SK-N-SH (cell line): ENCODE measurements at regions not wholly inside any gene's neighbourhood (a gene's known extent, or its start where the extent isn't known, plus 50 kb on each side); places are given as distances from the start of the nearest gene placed in this dataset.

Source experiments
- CTCF ChIA-PET: fragments of 300-600, 350-600 bp; formaldehyde crosslinking; extraction: SDS; loops from one replicate; lab custom pipeline; 2021; lab: Yijun Ruan, JAX
- POLR2A ChIA-PET: fragments of 350-600 bp; sonication (Branson Sonifier 250); formaldehyde crosslinking; extraction: SDS; loops from one replicate; lab custom pipeline; 2020; ENCODE audit warnings: antibody characterized with exemption, inconsistent platforms; lab: Yijun Ruan, JAX
- DNase-seq: peaks from one replicate; pipeline ENCODE4 v3.0.0; 2012
- H2AFZ ChIP-seq: fragments of 200-600 bp; sonication (generic); 2 replicates; pipeline ENCODE4 v1.8.1; 2016; ENCODE audit warnings: antibody characterized with exemption, mild to moderate bottlenecking, low read depth
- H3F3A ChIP-seq: fragments of 200-600 bp; sonication (generic); replicated peaks from 2 replicates; pipeline ENCODE3; 2016; ENCODE audit warnings: antibody characterized with exemption, mild to moderate bottlenecking; ENCODE audit not compliant: insufficient read depth
- H3K27ac ChIP-seq, 2 experiments: fragments of 200-500 bp in 1 of 2; fragments of 200-600 bp in 1 of 2; sonication (Bioruptor generic) in 1 of 2; sonication (generic), shearing (Covaris generic) in 1 of 2; 2 replicates each; pipeline versions ENCODE4 v1.5.1 to v1.6.1; 2014 to 2016; ENCODE audit warnings: low read depth in 2 of 2, inconsistent platforms in 1 of 2, low read length in 1 of 2, mild to moderate bottlenecking in 1 of 2, mixed read lengths in 1 of 2
- H3K27me3 ChIP-seq: fragments of 200-600 bp; sonication (generic), shearing (Covaris generic); 2 replicates; pipeline ENCODE4 v1.6.1; 2016; ENCODE audit warnings: mixed run types; ENCODE audit not compliant: insufficient read depth
- H3K36me3 ChIP-seq, 2 experiments: fragments of 200-500 bp in 1 of 2; fragments of 200-600 bp in 1 of 2; sonication (Bioruptor generic) in 1 of 2; sonication (generic) in 1 of 2; replicated peaks in 1 of 2; 2 replicates each; pipeline versions ENCODE3 to v1.5.1; 2014 to 2016; ENCODE audit warnings: low read length in 1 of 2, mild to moderate bottlenecking in 1 of 2; ENCODE audit not compliant: insufficient read depth in 2 of 2, control insufficient read depth in 1 of 2
- H3K4me1 ChIP-seq, 2 experiments: fragments of 200-500 bp in 1 of 2; fragments of 200-600 bp in 1 of 2; sonication (Bioruptor generic) in 1 of 2; sonication (generic), shearing (Covaris generic) in 1 of 2; 2 replicates each; pipeline versions ENCODE4 v1.5.1 to v1.6.1; 2014 to 2016; ENCODE audit warnings: low read depth in 1 of 2, low read length in 1 of 2, mixed run types in 1 of 2; ENCODE audit not compliant: insufficient read depth in 2 of 2, control insufficient read depth in 1 of 2
- H3K4me2 ChIP-seq: fragments of 200-600 bp; sonication (generic), shearing (Covaris generic); 2 replicates; pipeline ENCODE4 v1.6.1; 2017; ENCODE audit warnings: mixed run types
- H3K4me3 ChIP-seq, 2 experiments: fragments of 200-500 bp in 1 of 2; fragments of 200-600 bp in 1 of 2; sonication (Bioruptor generic) in 1 of 2; sonication (generic), shearing (Covaris generic) in 1 of 2; 2 replicates each; pipeline versions ENCODE4 v1.5.1 to v1.8.1; 2014 to 2016; ENCODE audit warnings: low read depth in 2 of 2, inconsistent platforms in 1 of 2, low read length in 1 of 2, mild to moderate bottlenecking in 1 of 2, mixed read lengths in 1 of 2, moderate library complexity in 1 of 2
- H3K79me2 ChIP-seq: fragments of 200-600 bp; sonication (generic); 2 replicates; pipeline ENCODE4 v1.8.1; 2017; ENCODE audit warnings: mild to moderate bottlenecking; ENCODE audit not compliant: insufficient read depth
- H3K9ac ChIP-seq: fragments of 200-600 bp; sonication (generic); 2 replicates; pipeline ENCODE4 v1.6.1; 2017; ENCODE audit warnings: mixed run types
- H3K9me2 ChIP-seq: fragments of 200-600 bp; sonication (generic); 2 replicates; pipeline ENCODE4 v1.6.1; 2017; ENCODE audit warnings: mixed run types
- H3K9me3 ChIP-seq: fragments of 200-600 bp; sonication (generic); 2 replicates; pipeline ENCODE4 v1.6.1; 2017; ENCODE audit warnings: mixed run types, mild to moderate bottlenecking, moderate library complexity
- H4K20me1 ChIP-seq: fragments of 200-600 bp; sonication (generic); 2 replicates; pipeline ENCODE4 v1.6.1; 2017; ENCODE audit warnings: mild to moderate bottlenecking, mixed run types; ENCODE audit not compliant: insufficient read depth
- CHD2 ChIP-seq: fragments of 150-350 bp; IDR thresholded peaks from 2 replicates; pipeline ENCODE4 v1.6.1; 2018; ENCODE audit warnings: low read length; ENCODE audit not compliant: partially characterized antibody
- ELF1 ChIP-seq: IDR thresholded peaks from 2 replicates; pipeline ENCODE4 v1.4.0; 2012
- EZH2phosphoT487 ChIP-seq: fragments of 200-600 bp; sonication (generic); IDR thresholded peaks from 2 replicates; pipeline ENCODE4 v1.6.1; 2017; ENCODE audit warnings: low read depth, mixed run types, mild to moderate bottlenecking, antibody characterized with exemption, moderate library complexity, borderline replicate concordance
- FOSL2 ChIP-seq: IDR thresholded peaks from 2 replicates; pipeline ENCODE4 v1.4.0; 2012; ENCODE audit warnings: low read depth, mild to moderate bottlenecking, moderate library complexity, borderline replicate concordance
- FOXM1 ChIP-seq: IDR thresholded peaks from 2 replicates; pipeline ENCODE4 v1.4.0; 2012; ENCODE audit warnings: low read depth, mild to moderate bottlenecking
- MXI1 ChIP-seq: IDR thresholded peaks from 2 replicates; pipeline ENCODE4 v1.6.1; 2012; ENCODE audit warnings: mild to moderate bottlenecking, low read depth, low read length, improper control_type of control experiment
- NFIC ChIP-seq: IDR thresholded peaks from 2 replicates; pipeline ENCODE4 v1.4.0; 2012; ENCODE audit warnings: borderline replicate concordance
- NRF1 ChIP-seq: IDR thresholded peaks from 2 replicates; pipeline ENCODE4 v1.6.1; 2012; ENCODE audit warnings: low read depth, mild to moderate bottlenecking, low read length
- RCOR1 ChIP-seq: fragments of 150-350 bp; IDR thresholded peaks from 2 replicates; pipeline ENCODE4 v1.6.1; 2017; ENCODE audit warnings: antibody characterized with exemption, low read length
- WGBS: methylation state at CpG from one replicate; pipeline ENCODE4 v1.1.6; 2017; ENCODE audit warnings: low lambda C conversion rate; 5-methylcytosine and 5-hydroxymethylcytosine counted together
- TF ChIP-seq, protein P1 (sequence below): fragments of 200-600 bp; sonication (generic); IDR thresholded peaks from 2 replicates; pipeline ENCODE4 v1.6.1; 2017; ENCODE audit warnings: antibody characterized with exemption, mild to moderate bottlenecking, moderate library complexity
- TF ChIP-seq, protein P2 (sequence below): IDR thresholded peaks from 2 replicates; pipeline ENCODE4; 2012
- TF ChIP-seq, protein P3 (sequence below): IDR thresholded peaks from 2 replicates; pipeline ENCODE4 v1.6.1; 2012; ENCODE audit warnings: mild to moderate bottlenecking, low read depth, low read length, moderate library complexity
- TF ChIP-seq, protein P4 (sequence below): IDR thresholded peaks from 2 replicates; pipeline ENCODE4 v1.4.0; 2012; ENCODE audit warnings: low read depth, borderline replicate concordance

DNA sequence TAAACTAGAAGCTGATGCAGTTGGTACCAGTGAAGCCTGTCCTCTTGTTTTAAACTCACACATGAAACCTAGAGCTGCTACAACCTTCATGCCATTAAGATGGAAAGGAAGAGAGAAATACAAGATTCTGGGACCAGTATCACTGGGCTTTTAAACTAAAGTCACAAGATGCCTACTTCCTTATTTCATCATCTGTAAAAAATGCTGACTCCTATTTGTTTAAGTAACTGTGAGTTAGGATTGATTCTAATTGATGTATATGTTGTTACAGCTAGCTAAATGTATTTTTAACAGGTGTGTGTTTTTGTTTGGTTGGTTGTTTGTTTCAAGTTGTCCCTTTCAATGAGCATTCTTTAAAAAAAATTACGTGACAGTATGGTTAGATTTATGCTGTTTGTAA is 833.3 kb upstream of the PRMT6 start:
- no peaks in the 10 kb centered on the region for H3K36me3 ChIP-seq
- H3K9me2 ChIP-seq = no peaks in the 10 kb centered on the region
- H3K4me3 ChIP-seq = no peak overlapping the region
- H3K27ac ChIP-seq = no peak overlapping the region
- CTCF ChIA-PET = interaction anchor here (1.0 kb wide), 1 partner anchor 14 kb away, joined by 3 read pairs; no protein-coding TSS in a partner anchor
- no peak for DNase-seq
- H2AFZ ChIP-seq = no peak overlapping the region
- no peaks in the 10 kb centered on the region for H3K27me3 ChIP-seq
- no peak for TF ChIP-seq FOSL2
- TF ChIP-seq, protein P1, sequence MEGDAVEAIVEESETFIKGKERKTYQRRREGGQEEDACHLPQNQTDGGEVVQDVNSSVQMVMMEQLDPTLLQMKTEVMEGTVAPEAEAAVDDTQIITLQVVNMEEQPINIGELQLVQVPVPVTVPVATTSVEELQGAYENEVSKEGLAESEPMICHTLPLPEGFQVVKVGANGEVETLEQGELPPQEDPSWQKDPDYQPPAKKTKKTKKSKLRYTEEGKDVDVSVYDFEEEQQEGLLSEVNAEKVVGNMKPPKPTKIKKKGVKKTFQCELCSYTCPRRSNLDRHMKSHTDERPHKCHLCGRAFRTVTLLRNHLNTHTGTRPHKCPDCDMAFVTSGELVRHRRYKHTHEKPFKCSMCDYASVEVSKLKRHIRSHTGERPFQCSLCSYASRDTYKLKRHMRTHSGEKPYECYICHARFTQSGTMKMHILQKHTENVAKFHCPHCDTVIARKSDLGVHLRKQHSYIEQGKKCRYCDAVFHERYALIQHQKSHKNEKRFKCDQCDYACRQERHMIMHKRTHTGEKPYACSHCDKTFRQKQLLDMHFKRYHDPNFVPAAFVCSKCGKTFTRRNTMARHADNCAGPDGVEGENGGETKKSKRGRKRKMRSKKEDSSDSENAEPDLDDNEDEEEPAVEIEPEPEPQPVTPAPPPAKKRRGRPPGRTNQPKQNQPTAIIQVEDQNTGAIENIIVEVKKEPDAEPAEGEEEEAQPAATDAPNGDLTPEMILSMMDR = no peak
- TF ChIP-seq ELF1 = no peak
- no peak for TF ChIP-seq NFIC
- no peak for TF ChIP-seq MXI1
- no peak for TF ChIP-seq EZH2phosphoT487
- no peak for TF ChIP-seq NRF1
- no peaks in the 10 kb centered on the region for H3K79me2 ChIP-seq
- no peaks in the 10 kb centered on the region for H3K4me1 ChIP-seq
- no peaks in the 10 kb centered on the region for H4K20me1 ChIP-seq
- H3K9ac ChIP-seq = no peak overlapping the region
- H3K9me3 ChIP-seq = no peaks in the 10 kb centered on the region; the same call in 1 of the 2 replicates
- no peak overlapping the region for H3K4me2 ChIP-seq
- H3F3A ChIP-seq = no peaks in the 10 kb centered on the region
- 33% methylated on average over 1 of the region's 1 CpG for WGBS
- POLR2A ChIA-PET = no interaction called here

DNA sequence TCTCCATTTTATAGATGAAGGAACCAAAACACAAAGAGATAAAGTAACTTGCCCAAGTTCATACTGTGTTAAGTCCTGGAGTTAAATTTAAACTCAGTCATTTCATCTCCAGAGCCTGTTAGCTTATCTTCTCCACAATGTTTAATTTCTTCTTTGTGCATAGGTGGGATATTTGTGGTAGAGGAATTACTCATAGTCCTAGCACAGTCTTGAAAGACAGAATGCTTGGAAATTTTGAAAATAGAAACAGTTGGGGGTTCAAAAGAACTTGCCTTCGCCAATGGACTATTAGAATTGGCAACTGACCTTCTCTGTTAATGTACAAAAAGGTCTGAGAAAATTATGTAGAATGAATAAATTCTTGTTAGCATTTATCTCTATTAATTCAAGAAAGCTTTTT is 832.0 kb upstream of the PRMT6 start:
- 10% methylated on average over 1 of the region's 1 CpG for WGBS
- DNase-seq = no peak
- H3K27ac ChIP-seq = no peak overlapping the region
- H3K9me2 ChIP-seq = no peaks in the 10 kb centered on the region
- H3K4me3 ChIP-seq = no peak overlapping the region
- H3K4me1 ChIP-seq = no peaks in the 10 kb centered on the region; a peak in 1 of 4 replicates
- CTCF ChIA-PET = no interaction called here
- H3K4me2 ChIP-seq = no peak overlapping the region
- H3K9me3 ChIP-seq = no peaks in the 10 kb centered on the region; the same call in 1 of the 2 replicates
- no peaks in the 10 kb centered on the region for H3K79me2 ChIP-seq
- no peak overlapping the region for H3K9ac ChIP-seq
- H2AFZ ChIP-seq = no peak overlapping the region
- H3K36me3 ChIP-seq = no peaks in the 10 kb centered on the region
- H3F3A ChIP-seq = no peaks in the 10 kb centered on the region
- no peaks in the 10 kb centered on the region for H4K20me1 ChIP-seq
- POLR2A ChIA-PET = no interaction called here
- TF ChIP-seq EZH2phosphoT487 (no peak), FOXM1 (no peak), CHD2 (no peak), RCOR1 (no peak)
- TF ChIP-seq, protein P2, sequence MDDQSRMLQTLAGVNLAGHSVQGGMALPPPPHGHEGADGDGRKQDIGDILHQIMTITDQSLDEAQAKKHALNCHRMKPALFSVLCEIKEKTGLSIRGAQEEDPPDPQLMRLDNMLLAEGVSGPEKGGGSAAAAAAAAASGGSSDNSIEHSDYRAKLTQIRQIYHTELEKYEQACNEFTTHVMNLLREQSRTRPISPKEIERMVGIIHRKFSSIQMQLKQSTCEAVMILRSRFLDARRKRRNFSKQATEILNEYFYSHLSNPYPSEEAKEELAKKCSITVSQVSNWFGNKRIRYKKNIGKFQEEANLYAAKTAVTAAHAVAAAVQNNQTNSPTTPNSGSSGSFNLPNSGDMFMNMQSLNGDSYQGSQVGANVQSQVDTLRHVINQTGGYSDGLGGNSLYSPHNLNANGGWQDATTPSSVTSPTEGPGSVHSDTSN = no peak
- TF ChIP-seq, protein P3, sequence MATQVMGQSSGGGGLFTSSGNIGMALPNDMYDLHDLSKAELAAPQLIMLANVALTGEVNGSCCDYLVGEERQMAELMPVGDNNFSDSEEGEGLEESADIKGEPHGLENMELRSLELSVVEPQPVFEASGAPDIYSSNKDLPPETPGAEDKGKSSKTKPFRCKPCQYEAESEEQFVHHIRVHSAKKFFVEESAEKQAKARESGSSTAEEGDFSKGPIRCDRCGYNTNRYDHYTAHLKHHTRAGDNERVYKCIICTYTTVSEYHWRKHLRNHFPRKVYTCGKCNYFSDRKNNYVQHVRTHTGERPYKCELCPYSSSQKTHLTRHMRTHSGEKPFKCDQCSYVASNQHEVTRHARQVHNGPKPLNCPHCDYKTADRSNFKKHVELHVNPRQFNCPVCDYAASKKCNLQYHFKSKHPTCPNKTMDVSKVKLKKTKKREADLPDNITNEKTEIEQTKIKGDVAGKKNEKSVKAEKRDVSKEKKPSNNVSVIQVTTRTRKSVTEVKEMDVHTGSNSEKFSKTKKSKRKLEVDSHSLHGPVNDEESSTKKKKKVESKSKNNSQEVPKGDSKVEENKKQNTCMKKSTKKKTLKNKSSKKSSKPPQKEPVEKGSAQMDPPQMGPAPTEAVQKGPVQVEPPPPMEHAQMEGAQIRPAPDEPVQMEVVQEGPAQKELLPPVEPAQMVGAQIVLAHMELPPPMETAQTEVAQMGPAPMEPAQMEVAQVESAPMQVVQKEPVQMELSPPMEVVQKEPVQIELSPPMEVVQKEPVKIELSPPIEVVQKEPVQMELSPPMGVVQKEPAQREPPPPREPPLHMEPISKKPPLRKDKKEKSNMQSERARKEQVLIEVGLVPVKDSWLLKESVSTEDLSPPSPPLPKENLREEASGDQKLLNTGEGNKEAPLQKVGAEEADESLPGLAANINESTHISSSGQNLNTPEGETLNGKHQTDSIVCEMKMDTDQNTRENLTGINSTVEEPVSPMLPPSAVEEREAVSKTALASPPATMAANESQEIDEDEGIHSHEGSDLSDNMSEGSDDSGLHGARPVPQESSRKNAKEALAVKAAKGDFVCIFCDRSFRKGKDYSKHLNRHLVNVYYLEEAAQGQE = no peak
- TF ChIP-seq, protein P4, sequence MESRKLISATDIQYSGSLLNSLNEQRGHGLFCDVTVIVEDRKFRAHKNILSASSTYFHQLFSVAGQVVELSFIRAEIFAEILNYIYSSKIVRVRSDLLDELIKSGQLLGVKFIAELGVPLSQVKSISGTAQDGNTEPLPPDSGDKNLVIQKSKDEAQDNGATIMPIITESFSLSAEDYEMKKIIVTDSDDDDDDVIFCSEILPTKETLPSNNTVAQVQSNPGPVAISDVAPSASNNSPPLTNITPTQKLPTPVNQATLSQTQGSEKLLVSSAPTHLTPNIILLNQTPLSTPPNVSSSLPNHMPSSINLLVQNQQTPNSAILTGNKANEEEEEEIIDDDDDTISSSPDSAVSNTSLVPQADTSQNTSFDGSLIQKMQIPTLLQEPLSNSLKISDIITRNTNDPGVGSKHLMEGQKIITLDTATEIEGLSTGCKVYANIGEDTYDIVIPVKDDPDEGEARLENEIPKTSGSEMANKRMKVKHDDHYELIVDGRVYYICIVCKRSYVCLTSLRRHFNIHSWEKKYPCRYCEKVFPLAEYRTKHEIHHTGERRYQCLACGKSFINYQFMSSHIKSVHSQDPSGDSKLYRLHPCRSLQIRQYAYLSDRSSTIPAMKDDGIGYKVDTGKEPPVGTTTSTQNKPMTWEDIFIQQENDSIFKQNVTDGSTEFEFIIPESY = no peak
- no peaks in the 10 kb centered on the region for H3K27me3 ChIP-seq
